Liver (tissue), 8 donors: ENCODE measurements at regions not wholly inside any gene's neighbourhood (a gene's known extent, or its start where the extent isn't known, plus 50 kb on each side); places are given as distances from the start of the nearest gene placed in this dataset.
"Not testable (repeated sequence)": the region's sequence is repeated elsewhere in the genome, so short reads cannot be mapped to it uniquely, and the experiment has no call there.

Experiments
- DNase-seq: peaks from one replicate; pipeline ENCODE4 v3.0.0-alpha.2; 2017; ENCODE audit warnings: low spot score
- H3K27ac ChIP-seq, 2 donors: one replicate each; pipeline ENCODE4 v1.7.0; 2013; ENCODE audit warnings: inconsistent platforms in 2 of 2, low read length in 2 of 2, control low read depth in 1 of 2, low read depth in 1 of 2, mild to moderate bottlenecking in 1 of 2
- H3K27me3 ChIP-seq, 4 donors: one replicate each; pipeline versions ENCODE4 v1.6.1 to v1.7.0; 2013; ENCODE audit warnings: low read length in 3 of 4, inconsistent platforms in 1 of 4, mild to moderate bottlenecking in 1 of 4, moderate library complexity in 1 of 4; ENCODE audit not compliant: control insufficient read depth in 4 of 4, insufficient read depth in 4 of 4
- H3K36me3 ChIP-seq, 4 donors: one replicate each; pipeline versions ENCODE4 v1.6.1 to v1.7.0; 2013; ENCODE audit warnings: low read length in 3 of 4, mild to moderate bottlenecking in 3 of 4, low read depth in 1 of 4, moderate library complexity in 1 of 4; ENCODE audit not compliant: control insufficient read depth in 4 of 4, insufficient read depth in 3 of 4
- H3K4me1 ChIP-seq, 4 donors: one replicate each; pipeline versions ENCODE4 v1.6.1 to v1.7.0; 2013; ENCODE audit warnings: low read length in 3 of 4, mild to moderate bottlenecking in 3 of 4, moderate library complexity in 1 of 4; ENCODE audit not compliant: control insufficient read depth in 4 of 4, insufficient read depth in 4 of 4
- H3K4me3 ChIP-seq, 3 donors: one replicate each; pipeline versions ENCODE4 v1.6.1 to v1.7.0; 2013; ENCODE audit warnings: low read length in 3 of 3, control low read depth in 1 of 3, low read depth in 1 of 3, mild to moderate bottlenecking in 1 of 3
- H3K9ac ChIP-seq, 2 donors: one replicate each; pipeline ENCODE4 v1.7.0; 2013; ENCODE audit warnings: low read length in 2 of 2, mild to moderate bottlenecking in 2 of 2, moderate library complexity in 2 of 2, control low read depth in 1 of 2, low read depth in 1 of 2
- H3K9me3 ChIP-seq, 4 donors: one replicate each; pipeline versions ENCODE4 v1.6.1 to v1.7.0; 2013; ENCODE audit warnings: low read length in 3 of 4; ENCODE audit not compliant: control insufficient read depth in 4 of 4
- ATF3 ChIP-seq: IDR thresholded peaks from 2 replicates; pipeline ENCODE4 v1.6.1; 2016; ENCODE audit warnings: antibody characterized with exemption
- FOXA1 ChIP-seq: IDR thresholded peaks from 2 replicates; pipeline ENCODE4 v1.6.1; 2016; ENCODE audit warnings: antibody characterized with exemption
- FOXA2 ChIP-seq: IDR thresholded peaks from 2 replicates; pipeline ENCODE4 v1.6.1; 2016; ENCODE audit warnings: antibody characterized with exemption
- HNF4A ChIP-seq, 2 donors: conservative IDR thresholded peaks; 2 replicates each; pipeline ENCODE4 v1.6.1; 2016; ENCODE audit warnings: antibody characterized with exemption in 2 of 2, mild to moderate bottlenecking in 2 of 2
- TAF1 ChIP-seq: conservative IDR thresholded peaks from 2 replicates; pipeline ENCODE4 v1.6.1; 2016; ENCODE audit warnings: antibody characterized with exemption, mild to moderate bottlenecking
- YY1 ChIP-seq: IDR thresholded peaks from 2 replicates; pipeline ENCODE4 v1.6.1; 2016; ENCODE audit warnings: antibody characterized with exemption, mild to moderate bottlenecking
- WGBS: extraction: QIAGEN DNeasy Blood & Tissue Kit; methylation state at CpG from one replicate; pipeline ENCODE4 v1.1.7; 2013; 5-methylcytosine and 5-hydroxymethylcytosine counted together
- TF ChIP-seq, protein P1 (sequence below): fragments of 150-350 bp; IDR thresholded peaks from 2 replicates; pipeline ENCODE4 v1.5.1; 2017; ENCODE audit warnings: improper control_type of control experiment, low read depth, low read length; ENCODE audit not compliant: missing input control
- TF ChIP-seq, protein P2 (sequence below): IDR thresholded peaks from 2 replicates; pipeline ENCODE4 v1.6.1; 2016; ENCODE audit warnings: antibody characterized with exemption, mild to moderate bottlenecking
- donor health status: healthy.
- donor health status: healthy.
- donor health status: healthy.
- donor health status: healthy.
- donor health status: healthy.

- TF ChIP-seq FOXA2 (no peak), TAF1 (no peak), FOXA1 (no peak), ATF3 (no peak), HNF4A (conservative IDR thresholded peaks at IDR 0.05) (no peak), YY1 (no peak)
- TF ChIP-seq, protein P1, sequence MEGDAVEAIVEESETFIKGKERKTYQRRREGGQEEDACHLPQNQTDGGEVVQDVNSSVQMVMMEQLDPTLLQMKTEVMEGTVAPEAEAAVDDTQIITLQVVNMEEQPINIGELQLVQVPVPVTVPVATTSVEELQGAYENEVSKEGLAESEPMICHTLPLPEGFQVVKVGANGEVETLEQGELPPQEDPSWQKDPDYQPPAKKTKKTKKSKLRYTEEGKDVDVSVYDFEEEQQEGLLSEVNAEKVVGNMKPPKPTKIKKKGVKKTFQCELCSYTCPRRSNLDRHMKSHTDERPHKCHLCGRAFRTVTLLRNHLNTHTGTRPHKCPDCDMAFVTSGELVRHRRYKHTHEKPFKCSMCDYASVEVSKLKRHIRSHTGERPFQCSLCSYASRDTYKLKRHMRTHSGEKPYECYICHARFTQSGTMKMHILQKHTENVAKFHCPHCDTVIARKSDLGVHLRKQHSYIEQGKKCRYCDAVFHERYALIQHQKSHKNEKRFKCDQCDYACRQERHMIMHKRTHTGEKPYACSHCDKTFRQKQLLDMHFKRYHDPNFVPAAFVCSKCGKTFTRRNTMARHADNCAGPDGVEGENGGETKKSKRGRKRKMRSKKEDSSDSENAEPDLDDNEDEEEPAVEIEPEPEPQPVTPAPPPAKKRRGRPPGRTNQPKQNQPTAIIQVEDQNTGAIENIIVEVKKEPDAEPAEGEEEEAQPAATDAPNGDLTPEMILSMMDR = no peak
- TF ChIP-seq, protein P2, sequence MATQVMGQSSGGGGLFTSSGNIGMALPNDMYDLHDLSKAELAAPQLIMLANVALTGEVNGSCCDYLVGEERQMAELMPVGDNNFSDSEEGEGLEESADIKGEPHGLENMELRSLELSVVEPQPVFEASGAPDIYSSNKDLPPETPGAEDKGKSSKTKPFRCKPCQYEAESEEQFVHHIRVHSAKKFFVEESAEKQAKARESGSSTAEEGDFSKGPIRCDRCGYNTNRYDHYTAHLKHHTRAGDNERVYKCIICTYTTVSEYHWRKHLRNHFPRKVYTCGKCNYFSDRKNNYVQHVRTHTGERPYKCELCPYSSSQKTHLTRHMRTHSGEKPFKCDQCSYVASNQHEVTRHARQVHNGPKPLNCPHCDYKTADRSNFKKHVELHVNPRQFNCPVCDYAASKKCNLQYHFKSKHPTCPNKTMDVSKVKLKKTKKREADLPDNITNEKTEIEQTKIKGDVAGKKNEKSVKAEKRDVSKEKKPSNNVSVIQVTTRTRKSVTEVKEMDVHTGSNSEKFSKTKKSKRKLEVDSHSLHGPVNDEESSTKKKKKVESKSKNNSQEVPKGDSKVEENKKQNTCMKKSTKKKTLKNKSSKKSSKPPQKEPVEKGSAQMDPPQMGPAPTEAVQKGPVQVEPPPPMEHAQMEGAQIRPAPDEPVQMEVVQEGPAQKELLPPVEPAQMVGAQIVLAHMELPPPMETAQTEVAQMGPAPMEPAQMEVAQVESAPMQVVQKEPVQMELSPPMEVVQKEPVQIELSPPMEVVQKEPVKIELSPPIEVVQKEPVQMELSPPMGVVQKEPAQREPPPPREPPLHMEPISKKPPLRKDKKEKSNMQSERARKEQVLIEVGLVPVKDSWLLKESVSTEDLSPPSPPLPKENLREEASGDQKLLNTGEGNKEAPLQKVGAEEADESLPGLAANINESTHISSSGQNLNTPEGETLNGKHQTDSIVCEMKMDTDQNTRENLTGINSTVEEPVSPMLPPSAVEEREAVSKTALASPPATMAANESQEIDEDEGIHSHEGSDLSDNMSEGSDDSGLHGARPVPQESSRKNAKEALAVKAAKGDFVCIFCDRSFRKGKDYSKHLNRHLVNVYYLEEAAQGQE = no peak
- DNase-seq = no peak
- Histone ChIP-seq H3K9me3 (no peaks in the 10 kb centered on the region), H3K27me3 (no peaks in the 10 kb centered on the region), H3K4me1 (no peaks in the 10 kb centered on the region), H3K4me3 (no peak overlapping the region), H3K9ac (no peak overlapping the region), H3K27ac (no peak overlapping the region), H3K36me3 (no peaks in the 10 kb centered on the region)
- 79% methylated on average over 8 of the region's 8 CpGs for WGBS
These were observed 127.8 kb upstream of the METTL14 start for GRCh38 chr4:118557298-118557851.

- H3K4me1 ChIP-seq, H3K27me3 ChIP-seq, H3K4me3 ChIP-seq, H3K36me3 ChIP-seq, H3K9me3 ChIP-seq, H3K27ac ChIP-seq, H3K9ac ChIP-seq, DNase-seq: not testable (repeated sequence)
- 83% methylated on average over 5 of the region's 7 CpGs for WGBS
These were observed 127.0 kb upstream of the METTL14 start for GRCh38 chr4:118558188-118558587.

DNA sequence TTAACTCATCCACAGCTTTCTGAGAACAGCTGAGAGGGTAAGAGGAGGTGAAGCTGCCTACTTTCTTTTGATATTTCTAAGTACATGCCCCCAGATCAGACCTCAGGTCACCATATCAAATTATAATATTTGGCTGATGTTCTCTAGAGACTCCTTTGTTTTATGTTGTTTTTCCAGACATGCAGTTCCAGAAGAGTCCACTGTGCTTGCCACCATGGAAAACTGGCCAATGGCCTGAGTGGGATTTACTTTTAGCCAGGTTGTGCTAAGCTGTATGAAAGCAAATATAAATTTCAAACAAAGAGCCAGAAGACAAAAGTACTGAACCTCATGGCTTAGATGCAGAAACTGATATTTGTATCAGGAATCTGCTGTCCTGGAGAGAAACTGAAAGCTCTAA is 123.6 kb upstream of the METTL14 start:
- H3K36me3 ChIP-seq, DNase-seq, H3K4me3 ChIP-seq, H3K4me1 ChIP-seq, H3K9me3 ChIP-seq, H3K27me3 ChIP-seq, H3K27ac ChIP-seq, H3K9ac ChIP-seq: not testable (repeated sequence)

- not testable (repeated sequence) for H3K27ac ChIP-seq, H3K27me3 ChIP-seq
- 49% methylated on average over 9 of the region's 9 CpGs for WGBS
These were observed 119.1 kb upstream of the METTL14 start for GRCh38 chr4:118566003-118566513.

GRCh38 chr4:118572991-118573390 is 112.2 kb upstream of the METTL14 start:
- H3K27ac ChIP-seq, H3K4me1 ChIP-seq, H3K4me3 ChIP-seq, H3K27me3 ChIP-seq, H3K36me3 ChIP-seq, H3K9me3 ChIP-seq, H3K9ac ChIP-seq, DNase-seq: not testable (repeated sequence)
- WGBS = 92% methylated on average over 10 of the region's 10 CpGs

More at GRCh38 chr4:118566003-118566513, 119.1 kb upstream of the METTL14 start:
- not testable (repeated sequence) for H3K36me3 ChIP-seq, H3K4me3 ChIP-seq, H3K9me3 ChIP-seq, H3K4me1 ChIP-seq, DNase-seq, H3K9ac ChIP-seq

- H3K27me3 ChIP-seq, DNase-seq, H3K9ac ChIP-seq, H3K9me3 ChIP-seq, H3K27ac ChIP-seq, H3K4me3 ChIP-seq, H3K4me1 ChIP-seq, H3K36me3 ChIP-seq: not testable (repeated sequence)
- WGBS = 49% methylated on average over 3 of the region's 3 CpGs
These were observed 110.8 kb upstream of the METTL14 start for GRCh38 chr4:118574251-118574913.
